ENCODE measurements at regions not wholly inside any gene's neighbourhood (a gene's known extent, or its start where the extent isn't known, plus 50 kb on each side); places are given as distances from the start of the nearest gene placed in this dataset.

DNA sequence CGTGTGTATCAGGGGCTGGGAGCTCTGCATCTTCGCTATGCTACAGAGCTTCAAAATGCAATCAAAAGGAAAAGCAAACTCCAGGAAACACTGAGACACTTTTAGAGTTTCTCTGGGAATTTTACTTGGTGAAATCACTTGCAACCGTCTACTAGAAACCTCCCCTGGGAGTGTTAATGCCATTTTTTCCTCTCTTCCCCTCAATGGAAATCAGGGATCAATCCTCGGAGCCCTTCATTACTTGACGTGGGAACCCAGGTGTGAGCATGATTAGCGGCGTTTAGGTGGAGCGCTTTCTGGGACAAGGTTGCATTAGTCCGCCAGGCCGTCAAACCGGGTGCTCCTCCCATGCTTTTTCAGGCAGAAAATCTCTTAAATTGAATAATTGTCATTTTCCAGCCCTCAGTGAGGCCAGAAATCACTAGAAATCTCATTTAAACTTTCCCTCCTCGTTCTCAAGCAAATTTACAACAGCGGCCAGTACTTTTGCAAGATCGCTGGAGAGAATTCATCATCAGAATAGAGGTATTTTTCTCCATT lies 191.3 kb downstream of the IRX1 start:
- no peak for TF ChIP-seq POLR2A (IDR thresholded peaks at IDR 0.05)
- TF ChIP-seq, protein P1, sequence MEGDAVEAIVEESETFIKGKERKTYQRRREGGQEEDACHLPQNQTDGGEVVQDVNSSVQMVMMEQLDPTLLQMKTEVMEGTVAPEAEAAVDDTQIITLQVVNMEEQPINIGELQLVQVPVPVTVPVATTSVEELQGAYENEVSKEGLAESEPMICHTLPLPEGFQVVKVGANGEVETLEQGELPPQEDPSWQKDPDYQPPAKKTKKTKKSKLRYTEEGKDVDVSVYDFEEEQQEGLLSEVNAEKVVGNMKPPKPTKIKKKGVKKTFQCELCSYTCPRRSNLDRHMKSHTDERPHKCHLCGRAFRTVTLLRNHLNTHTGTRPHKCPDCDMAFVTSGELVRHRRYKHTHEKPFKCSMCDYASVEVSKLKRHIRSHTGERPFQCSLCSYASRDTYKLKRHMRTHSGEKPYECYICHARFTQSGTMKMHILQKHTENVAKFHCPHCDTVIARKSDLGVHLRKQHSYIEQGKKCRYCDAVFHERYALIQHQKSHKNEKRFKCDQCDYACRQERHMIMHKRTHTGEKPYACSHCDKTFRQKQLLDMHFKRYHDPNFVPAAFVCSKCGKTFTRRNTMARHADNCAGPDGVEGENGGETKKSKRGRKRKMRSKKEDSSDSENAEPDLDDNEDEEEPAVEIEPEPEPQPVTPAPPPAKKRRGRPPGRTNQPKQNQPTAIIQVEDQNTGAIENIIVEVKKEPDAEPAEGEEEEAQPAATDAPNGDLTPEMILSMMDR (IDR thresholded peaks at IDR 0.05), result no peak
